Iris pigment epithelial cell (primary cell): ENCODE measurements at regions not wholly inside any gene's neighbourhood (a gene's known extent, or its start where the extent isn't known, plus 50 kb on each side); places are given as distances from the start of the nearest gene placed in this dataset.
A peak's percentile ranks its signal among the peaks of the same experiment; 100 is the strongest.

ENCODE experiments used
- DNase-seq: peaks from one replicate; pipeline ENCODE4 v3.0.0-alpha.2; 2011; ENCODE audit warnings: low read depth

DNA sequence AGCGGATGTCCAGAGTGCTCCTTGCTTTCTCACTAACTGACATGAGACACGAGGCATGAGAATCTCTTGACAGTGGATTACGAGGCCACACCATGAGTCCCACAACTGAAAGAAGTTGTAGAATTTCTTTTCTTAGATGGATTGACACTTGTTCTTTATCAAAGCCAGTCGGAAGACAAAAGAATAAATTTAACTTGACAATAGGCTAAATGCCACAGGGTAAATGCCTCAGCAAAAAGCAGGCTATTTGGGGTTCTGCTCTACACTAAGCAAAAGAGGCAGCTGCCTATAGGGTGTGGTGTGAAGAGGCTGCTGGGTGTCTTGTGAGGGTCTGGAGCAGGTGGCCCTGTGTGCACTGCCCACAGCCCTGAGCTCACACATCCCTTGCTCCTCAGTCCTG lies 135.1 kb upstream of the SEMA6D start:
- no peak for DNase-seq

- no peak for DNase-seq
Observed at GRCh38 chr15:47584316-47584715, 133.0 kb upstream of the SEMA6D start.

- DNase-seq, result no peak
Observed at GRCh38 chr15:47586653-47587224, 130.6 kb upstream of the SEMA6D start.

DNA sequence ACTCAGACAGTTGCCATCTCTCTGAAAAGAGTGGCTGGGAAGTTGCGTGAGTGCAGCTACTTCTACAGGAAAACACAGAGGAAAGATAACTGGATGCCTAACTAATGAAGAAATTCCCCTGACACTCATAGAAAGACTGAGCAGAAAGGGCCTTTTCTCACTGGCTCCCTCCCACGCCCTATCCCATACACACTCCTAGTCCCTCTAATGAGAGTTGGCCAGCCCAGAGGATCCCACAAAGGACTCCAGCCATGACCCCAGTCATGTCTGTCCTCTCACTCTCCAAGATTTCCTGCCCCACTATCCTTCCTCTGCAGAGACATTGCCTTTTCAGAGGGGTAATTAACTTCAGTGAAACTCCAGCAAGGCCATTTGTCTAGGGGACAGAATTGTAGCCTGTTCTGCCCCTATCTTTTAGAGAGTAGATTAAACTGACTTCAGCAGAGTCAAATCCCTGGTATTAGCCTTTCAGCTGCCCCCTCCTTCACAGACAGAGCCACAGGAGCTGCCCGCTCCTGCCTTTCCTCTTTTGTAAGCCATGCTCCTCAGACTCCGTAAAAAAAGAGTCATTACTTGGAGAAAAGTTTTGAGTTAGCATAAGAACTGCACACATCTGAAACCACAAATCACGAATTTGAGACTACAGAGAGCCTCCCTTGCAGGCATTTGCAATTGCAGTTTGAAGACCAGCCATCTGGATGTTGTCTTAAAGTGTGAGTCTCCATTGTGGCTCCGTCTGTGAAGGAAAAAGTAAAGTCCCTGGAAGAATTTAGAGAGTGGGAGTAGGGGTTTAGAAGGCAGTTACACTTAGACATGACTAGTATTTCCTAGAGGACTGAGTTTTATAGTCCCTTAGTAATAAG lies 129.1 kb upstream of the SEMA6D start:
- DNase-seq, result no peak

DNA sequence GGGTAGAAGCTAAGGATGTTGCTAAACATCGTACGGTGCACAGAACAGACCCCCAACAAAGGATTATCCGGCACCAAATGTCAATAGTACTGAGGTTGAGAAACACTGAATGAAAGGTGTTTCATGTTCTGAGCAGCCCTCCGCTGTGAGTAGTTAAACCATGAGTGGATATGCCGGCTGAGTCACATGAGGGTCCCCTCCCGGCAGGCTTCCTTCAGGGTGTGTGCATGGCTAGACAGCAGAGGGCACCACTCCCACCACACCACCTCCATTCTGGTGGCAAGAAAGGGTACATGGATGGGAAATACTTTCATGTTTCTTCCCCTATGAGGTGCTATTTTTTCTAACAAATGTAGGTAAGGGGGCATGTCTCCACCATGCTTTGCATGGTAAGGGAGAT lies 128.3 kb upstream of the SEMA6D start:
- DNase-seq, result no peak

DNA sequence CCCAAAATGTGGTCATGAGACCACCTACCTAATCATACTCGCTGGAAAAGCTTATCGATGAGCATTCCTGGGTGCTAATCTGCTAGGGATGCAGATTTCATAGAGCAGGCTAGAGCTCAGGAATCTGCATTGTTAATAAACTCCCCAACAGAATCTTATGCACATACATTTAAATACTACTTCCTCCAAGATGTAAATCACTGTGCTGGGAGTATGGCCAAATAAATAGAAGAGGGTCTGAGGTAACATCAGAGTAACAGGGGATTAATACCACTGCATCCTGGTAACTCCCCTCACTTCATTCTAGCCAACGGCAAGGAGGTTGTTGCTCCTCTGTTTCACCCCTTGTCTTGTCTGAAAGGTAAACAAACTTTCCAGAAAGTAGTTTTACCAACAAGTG lies 118.3 kb upstream of the SEMA6D start:
- DNase-seq, result no peak

- no peak for DNase-seq
Observed at GRCh38 chr15:47599806-47600205, 117.5 kb upstream of the SEMA6D start.

GRCh38 chr15:47602121-47602520 lies 115.2 kb upstream of the SEMA6D start:
- DNase-seq, result no peak

- DNase-seq, result peak; percentile 9
Observed at GRCh38 chr15:47603026-47603425, 114.3 kb upstream of the SEMA6D start.

GRCh38 chr15:47607695-47608094 lies 109.6 kb upstream of the SEMA6D start:
- DNase-seq, result no peak

GRCh38 chr15:47609693-47610092 lies 107.6 kb upstream of the SEMA6D start:
- no peak for DNase-seq

GRCh38 chr15:47610736-47611135 lies 106.6 kb upstream of the SEMA6D start:
- no peak for DNase-seq

DNA sequence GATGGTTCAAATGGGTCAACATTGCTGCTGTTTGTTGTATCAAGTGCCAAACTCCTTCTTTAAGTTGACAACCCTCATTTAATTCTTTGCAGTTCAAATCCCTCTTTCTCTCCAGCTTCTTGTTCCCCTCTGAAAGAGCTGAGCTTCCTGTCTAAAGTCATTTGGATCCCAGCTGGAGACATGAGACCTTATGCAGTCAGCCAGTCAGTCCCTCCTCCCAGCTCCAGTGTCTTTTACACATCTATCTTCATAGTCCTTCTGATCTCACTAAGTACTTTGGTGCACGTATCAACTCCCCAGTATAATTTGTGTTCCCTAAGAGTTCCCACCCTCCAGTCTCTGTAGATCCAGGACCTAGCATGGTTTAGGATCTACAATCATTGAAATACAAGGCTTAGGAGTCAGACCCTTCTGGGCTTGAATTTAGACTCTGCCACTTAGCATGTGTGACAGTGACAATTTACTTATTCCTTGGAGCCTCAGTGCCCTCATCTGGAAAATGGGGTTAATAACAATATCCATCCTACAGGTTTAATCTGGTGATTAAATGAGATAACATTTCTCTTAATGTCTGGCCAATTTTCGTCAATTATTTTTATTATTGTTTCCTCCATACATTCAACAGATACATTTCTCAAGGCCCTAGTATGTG lies 102.8 kb upstream of the SEMA6D start:
- no peak for DNase-seq

DNA sequence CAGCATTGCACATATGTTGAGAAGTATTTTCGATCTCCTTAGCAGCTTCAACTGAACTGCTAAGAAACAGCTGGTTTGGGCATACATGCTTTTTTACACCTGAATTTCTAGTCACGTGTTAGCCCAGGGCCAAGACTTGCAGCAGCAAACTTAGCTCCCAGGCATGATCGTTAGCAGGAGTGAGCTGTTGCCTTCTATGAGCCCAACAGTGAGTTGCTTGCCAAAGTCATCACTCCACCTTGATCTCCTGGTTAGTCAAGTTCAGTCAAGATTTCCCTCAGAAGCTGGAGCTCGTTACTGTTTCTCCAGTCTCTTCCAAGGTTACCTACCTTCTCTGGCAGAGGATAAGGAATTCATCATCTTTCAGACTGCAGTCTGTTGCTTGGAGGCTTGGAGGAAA lies 100.4 kb upstream of the SEMA6D start:
- DNase-seq, result no peak

DNA sequence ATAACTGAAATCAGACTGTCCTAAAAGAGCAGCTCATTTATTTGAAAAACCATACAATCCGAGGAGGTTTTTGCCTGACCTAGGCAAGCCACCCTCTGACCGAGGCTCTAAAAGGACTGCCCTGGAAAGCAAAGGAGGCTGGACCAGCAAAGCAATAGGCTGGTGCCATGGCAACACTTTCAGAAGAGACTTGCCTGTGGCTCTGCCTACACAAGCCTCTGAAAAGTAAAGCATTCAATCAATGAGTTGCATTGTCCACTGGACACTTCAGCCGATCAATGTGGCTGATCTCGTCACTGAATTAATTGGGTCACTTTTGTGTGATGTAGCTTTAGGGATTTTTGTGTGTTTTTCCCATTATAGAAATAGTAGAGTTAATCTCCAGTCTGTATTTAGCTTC lies 99.1 kb upstream of the SEMA6D start:
- no peak for DNase-seq

DNA sequence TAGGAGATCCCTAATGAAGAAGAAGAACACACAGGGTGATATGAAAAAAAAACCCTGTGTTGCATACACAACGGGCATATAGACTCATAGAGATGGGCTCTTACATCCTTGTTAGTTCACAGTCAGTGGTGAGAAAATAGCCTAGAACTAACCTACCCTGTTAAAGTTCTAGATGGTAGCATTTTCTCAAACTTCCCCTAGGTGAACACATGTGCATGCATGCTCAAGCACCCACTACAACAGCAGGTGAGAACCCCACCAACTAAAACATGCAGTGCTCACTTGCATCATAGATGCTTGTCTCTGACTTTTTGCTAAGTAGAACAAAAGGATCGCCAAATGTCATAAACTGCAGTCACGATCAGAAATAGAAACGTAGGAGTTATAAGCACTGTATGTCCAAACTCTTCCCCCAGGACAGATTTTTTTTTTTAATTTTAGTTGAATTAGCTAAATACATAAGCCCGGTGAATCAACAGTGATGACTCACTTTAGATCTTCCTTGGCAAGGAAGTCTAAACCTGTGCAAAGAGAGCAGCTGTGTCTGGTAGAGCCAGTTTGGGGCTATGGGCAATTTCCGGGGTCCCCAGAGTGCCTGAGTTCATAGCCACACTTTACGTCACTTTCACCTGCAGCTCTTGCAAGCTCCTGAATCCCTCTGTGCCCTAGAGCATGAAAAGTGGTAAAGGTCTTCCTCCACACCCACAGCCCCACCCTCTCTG lies 96.2 kb upstream of the SEMA6D start:
- peak; percentile 9 for DNase-seq

DNA sequence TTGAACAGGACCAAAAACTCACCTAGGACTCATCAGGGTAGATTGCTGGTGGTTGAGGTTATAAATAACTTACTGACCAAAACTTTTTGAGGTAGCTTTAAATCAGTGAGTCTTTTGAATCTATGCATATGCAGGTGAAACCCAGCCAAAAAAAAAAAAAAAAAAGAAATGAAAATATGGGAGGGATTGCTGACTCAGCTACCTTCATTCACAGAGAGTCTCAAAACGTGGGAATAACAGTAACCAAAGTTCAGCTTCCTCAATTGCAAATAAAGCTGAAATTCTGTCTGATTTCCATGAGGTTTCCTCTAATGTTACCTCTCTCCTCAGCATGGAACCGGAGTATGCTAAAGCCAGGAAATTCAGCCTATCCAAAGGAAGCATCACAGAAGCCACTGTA lies 95.2 kb upstream of the SEMA6D start:
- no peak for DNase-seq

DNA sequence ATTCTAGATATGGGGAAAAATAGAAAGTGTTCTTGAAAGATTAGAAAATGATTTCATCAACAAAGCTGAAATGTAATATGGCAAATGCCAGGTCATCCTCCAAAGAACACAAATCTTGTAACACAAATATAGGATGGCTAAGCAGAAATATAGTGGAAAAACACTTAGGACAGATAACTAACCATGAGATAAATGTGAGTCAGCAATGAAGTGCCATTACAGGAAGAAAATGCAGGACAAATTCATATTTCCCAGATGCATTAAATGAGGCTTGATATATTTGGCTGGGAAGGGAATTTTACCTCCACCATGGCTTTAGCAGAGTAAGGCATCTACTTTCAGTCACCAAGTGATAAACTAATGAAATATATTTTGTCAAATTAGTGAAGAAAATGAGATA lies 92.8 kb upstream of the SEMA6D start:
- DNase-seq, result no peak

- DNase-seq, result no peak
Observed at GRCh38 chr15:47639042-47639441, 78.3 kb upstream of the SEMA6D start.

DNA sequence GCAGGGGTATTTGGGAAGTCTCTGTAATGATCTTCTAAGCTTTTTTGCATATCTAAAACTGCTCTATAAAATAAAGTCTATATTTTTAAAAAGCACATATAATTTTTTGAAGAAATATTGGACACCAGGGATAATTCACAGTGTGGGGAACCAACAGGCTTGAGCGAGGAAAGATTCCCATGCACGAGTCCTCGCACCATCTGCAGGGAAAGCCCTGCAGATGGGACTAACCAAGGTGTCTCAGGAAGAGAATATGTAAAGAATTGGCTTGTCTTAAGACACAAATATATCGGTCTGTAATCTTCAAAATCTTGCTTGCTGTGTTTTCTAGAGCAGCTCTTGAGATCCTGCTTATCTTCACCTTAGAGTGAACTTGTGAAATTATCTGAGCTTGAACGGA lies 77.2 kb upstream of the SEMA6D start:
- no peak for DNase-seq

GRCh38 chr15:47640901-47641300 lies 76.4 kb upstream of the SEMA6D start:
- no peak for DNase-seq

- DNase-seq, result no peak
Observed at GRCh38 chr15:47644722-47645121, 72.6 kb upstream of the SEMA6D start.

GRCh38 chr15:47650564-47650963 lies 66.7 kb upstream of the SEMA6D start:
- no peak for DNase-seq
